ENCODE measurements at regions not wholly inside any gene's neighbourhood (a gene's known extent, or its start where the extent isn't known, plus 50 kb on each side); places are given as distances from the start of the nearest gene placed in this dataset.
"Not testable (repeated sequence)": the region's sequence is repeated elsewhere in the genome, so short reads cannot be mapped to it uniquely, and the experiment has no call there.

- Histone ChIP-seq H3K36me3 (ENCODE audit: control insufficient read depth in 1 of 2, insufficient read depth in 2 of 2, low read length in 2 of 2) (no peaks in the 10 kb centered on the region), H3K9ac (ENCODE audit: low read depth in 1 of 2, low read length in 2 of 2) (no peak overlapping the region), H3K27ac (ENCODE audit: low read depth, low read length) (no peak overlapping the region), H3K4me3 (ENCODE audit: low read depth in 1 of 2, low read length in 2 of 2) (no peak overlapping the region), H3K4me1 (ENCODE audit: control insufficient read depth in 1 of 2, insufficient read depth in 2 of 2, low read length in 2 of 2) (no peaks in the 10 kb centered on the region), H3K9me3 (ENCODE audit: control insufficient read depth in 1 of 2, low read length in 2 of 2) (no peaks in the 10 kb centered on the region), H3K27me3 (ENCODE audit: control insufficient read depth in 1 of 2, insufficient read depth in 2 of 2, low read length in 2 of 2) (no peaks in the 10 kb centered on the region)
These were observed 430.2 kb downstream of the ARL4A start for GRCh38 chr7:13117592-13117991.

GRCh38 chr7:13124629-13125028, 437.2 kb downstream of the ARL4A start:
- not testable (repeated sequence) for H3K9me3 ChIP-seq (ENCODE audit: control insufficient read depth in 1 of 2, low read length in 2 of 2); H3K36me3 ChIP-seq (ENCODE audit: control insufficient read depth in 1 of 2, insufficient read depth in 2 of 2, low read length in 2 of 2); H3K27me3 ChIP-seq (ENCODE audit: control insufficient read depth in 1 of 2, insufficient read depth in 2 of 2, low read length in 2 of 2); H3K4me3 ChIP-seq (ENCODE audit: low read depth in 1 of 2, low read length in 2 of 2); H3K9ac ChIP-seq (ENCODE audit: low read depth in 1 of 2, low read length in 2 of 2); H3K27ac ChIP-seq (ENCODE audit: low read depth, low read length); H3K4me1 ChIP-seq (ENCODE audit: control insufficient read depth in 1 of 2, insufficient read depth in 2 of 2, low read length in 2 of 2)

GRCh38 chr7:13126347-13126746, 438.9 kb downstream of the ARL4A start:
- Histone ChIP-seq H3K27ac (ENCODE audit: low read depth, low read length) (no peak overlapping the region), H3K9ac (ENCODE audit: low read depth in 1 of 2, low read length in 2 of 2) (no peak overlapping the region), H3K4me3 (ENCODE audit: low read depth in 1 of 2, low read length in 2 of 2) (no peak overlapping the region), H3K4me1 (ENCODE audit: control insufficient read depth in 1 of 2, insufficient read depth in 2 of 2, low read length in 2 of 2) (no peaks in the 10 kb centered on the region), H3K36me3 (ENCODE audit: control insufficient read depth in 1 of 2, insufficient read depth in 2 of 2, low read length in 2 of 2) (no peaks in the 10 kb centered on the region), H3K27me3 (ENCODE audit: control insufficient read depth in 1 of 2, insufficient read depth in 2 of 2, low read length in 2 of 2) (no peaks in the 10 kb centered on the region), H3K9me3 (ENCODE audit: control insufficient read depth in 1 of 2, low read length in 2 of 2) (no peaks in the 10 kb centered on the region)

- Histone ChIP-seq H3K36me3 (ENCODE audit: control insufficient read depth in 1 of 2, insufficient read depth in 2 of 2, low read length in 2 of 2) (no peaks in the 10 kb centered on the region), H3K4me3 (ENCODE audit: low read depth in 1 of 2, low read length in 2 of 2) (no peak overlapping the region), H3K27ac (ENCODE audit: low read depth, low read length) (no peak overlapping the region), H3K9ac (ENCODE audit: low read depth in 1 of 2, low read length in 2 of 2) (no peak overlapping the region), H3K27me3 (ENCODE audit: control insufficient read depth in 1 of 2, insufficient read depth in 2 of 2, low read length in 2 of 2) (no peaks in the 10 kb centered on the region), H3K9me3 (ENCODE audit: control insufficient read depth in 1 of 2, low read length in 2 of 2) (no peaks in the 10 kb centered on the region), H3K4me1 (ENCODE audit: control insufficient read depth in 1 of 2, insufficient read depth in 2 of 2, low read length in 2 of 2) (no peaks in the 10 kb centered on the region)
These were observed 442.9 kb downstream of the ARL4A start for GRCh38 chr7:13130321-13130720.

GRCh38 chr7:13130906-13131305, 443.5 kb downstream of the ARL4A start:
- not testable (repeated sequence) for H3K4me3 ChIP-seq (ENCODE audit: low read depth in 1 of 2, low read length in 2 of 2); H3K36me3 ChIP-seq (ENCODE audit: control insufficient read depth in 1 of 2, insufficient read depth in 2 of 2, low read length in 2 of 2); H3K4me1 ChIP-seq (ENCODE audit: control insufficient read depth in 1 of 2, insufficient read depth in 2 of 2, low read length in 2 of 2); H3K27ac ChIP-seq (ENCODE audit: low read depth, low read length); H3K9ac ChIP-seq (ENCODE audit: low read depth in 1 of 2, low read length in 2 of 2); H3K27me3 ChIP-seq (ENCODE audit: control insufficient read depth in 1 of 2, insufficient read depth in 2 of 2, low read length in 2 of 2); H3K9me3 ChIP-seq (ENCODE audit: control insufficient read depth in 1 of 2, low read length in 2 of 2)

GRCh38 chr7:13132314-13132713, 444.9 kb downstream of the ARL4A start:
- Histone ChIP-seq H3K4me3 (ENCODE audit: low read depth in 1 of 2, low read length in 2 of 2) (no peak overlapping the region), H3K4me1 (ENCODE audit: control insufficient read depth in 1 of 2, insufficient read depth in 2 of 2, low read length in 2 of 2) (no peaks in the 10 kb centered on the region), H3K27ac (ENCODE audit: low read depth, low read length) (no peak overlapping the region), H3K9me3 (ENCODE audit: control insufficient read depth in 1 of 2, low read length in 2 of 2) (no peaks in the 10 kb centered on the region), H3K27me3 (ENCODE audit: control insufficient read depth in 1 of 2, insufficient read depth in 2 of 2, low read length in 2 of 2) (no peaks in the 10 kb centered on the region), H3K9ac (ENCODE audit: low read depth in 1 of 2, low read length in 2 of 2) (no peak overlapping the region), H3K36me3 (ENCODE audit: control insufficient read depth in 1 of 2, insufficient read depth in 2 of 2, low read length in 2 of 2) (no peaks in the 10 kb centered on the region)

GRCh38 chr7:13136345-13136744, 448.9 kb downstream of the ARL4A start:
- H3K4me1 ChIP-seq (ENCODE audit: control insufficient read depth in 1 of 2, insufficient read depth in 2 of 2, low read length in 2 of 2); H3K27me3 ChIP-seq (ENCODE audit: control insufficient read depth in 1 of 2, insufficient read depth in 2 of 2, low read length in 2 of 2); H3K36me3 ChIP-seq (ENCODE audit: control insufficient read depth in 1 of 2, insufficient read depth in 2 of 2, low read length in 2 of 2); H3K27ac ChIP-seq (ENCODE audit: low read depth, low read length); H3K9me3 ChIP-seq (ENCODE audit: control insufficient read depth in 1 of 2, low read length in 2 of 2); H3K9ac ChIP-seq (ENCODE audit: low read depth in 1 of 2, low read length in 2 of 2); H3K4me3 ChIP-seq (ENCODE audit: low read depth in 1 of 2, low read length in 2 of 2): not testable (repeated sequence)

- Histone ChIP-seq H3K27me3 (ENCODE audit: control insufficient read depth in 1 of 2, insufficient read depth in 2 of 2, low read length in 2 of 2) (no peaks in the 10 kb centered on the region), H3K9me3 (ENCODE audit: control insufficient read depth in 1 of 2, low read length in 2 of 2) (no peaks in the 10 kb centered on the region), H3K36me3 (ENCODE audit: control insufficient read depth in 1 of 2, insufficient read depth in 2 of 2, low read length in 2 of 2) (no peaks in the 10 kb centered on the region), H3K4me3 (ENCODE audit: low read depth in 1 of 2, low read length in 2 of 2) (no peak overlapping the region), H3K4me1 (ENCODE audit: control insufficient read depth in 1 of 2, insufficient read depth in 2 of 2, low read length in 2 of 2) (no peaks in the 10 kb centered on the region), H3K27ac (ENCODE audit: low read depth, low read length) (no peak overlapping the region), H3K9ac (ENCODE audit: low read depth in 1 of 2, low read length in 2 of 2) (no peak overlapping the region)
These were observed 452.0 kb downstream of the ARL4A start for GRCh38 chr7:13139436-13139835.

- Histone ChIP-seq H3K4me3 (ENCODE audit: low read depth in 1 of 2, low read length in 2 of 2) (no peak overlapping the region), H3K9ac (ENCODE audit: low read depth in 1 of 2, low read length in 2 of 2) (no peak overlapping the region), H3K36me3 (ENCODE audit: control insufficient read depth in 1 of 2, insufficient read depth in 2 of 2, low read length in 2 of 2) (no peaks in the 10 kb centered on the region), H3K4me1 (ENCODE audit: control insufficient read depth in 1 of 2, insufficient read depth in 2 of 2, low read length in 2 of 2) (no peaks in the 10 kb centered on the region), H3K27me3 (ENCODE audit: control insufficient read depth in 1 of 2, insufficient read depth in 2 of 2, low read length in 2 of 2) (no peaks in the 10 kb centered on the region), H3K9me3 (ENCODE audit: control insufficient read depth in 1 of 2, low read length in 2 of 2) (no peaks in the 10 kb centered on the region), H3K27ac (ENCODE audit: low read depth, low read length) (no peak overlapping the region)
These were observed 457.2 kb downstream of the ARL4A start for GRCh38 chr7:13144673-13145072.

GRCh38 chr7:13148548-13148947, 461.1 kb downstream of the ARL4A start:
- no peaks in the 10 kb centered on the region for H3K27me3 ChIP-seq (ENCODE audit: control insufficient read depth in 1 of 2, insufficient read depth in 2 of 2, low read length in 2 of 2)
- H3K4me3 ChIP-seq (ENCODE audit: low read depth in 1 of 2, low read length in 2 of 2) = no peak overlapping the region
- no peak overlapping the region for H3K27ac ChIP-seq (ENCODE audit: low read depth, low read length)
- no peaks in the 10 kb centered on the region for H3K36me3 ChIP-seq (ENCODE audit: control insufficient read depth in 1 of 2, insufficient read depth in 2 of 2, low read length in 2 of 2)
- no peaks in the 10 kb centered on the region for H3K4me1 ChIP-seq (ENCODE audit: control insufficient read depth in 1 of 2, insufficient read depth in 2 of 2, low read length in 2 of 2)
- H3K9me3 ChIP-seq (ENCODE audit: control insufficient read depth in 1 of 2, low read length in 2 of 2) = no peaks in the 10 kb centered on the region
- H3K9ac ChIP-seq (ENCODE audit: low read depth in 1 of 2, low read length in 2 of 2) = no peak overlapping the region

- Histone ChIP-seq H3K9ac (ENCODE audit: low read depth in 1 of 2, low read length in 2 of 2) (no peak overlapping the region), H3K36me3 (ENCODE audit: control insufficient read depth in 1 of 2, insufficient read depth in 2 of 2, low read length in 2 of 2) (no peaks in the 10 kb centered on the region), H3K4me1 (ENCODE audit: control insufficient read depth in 1 of 2, insufficient read depth in 2 of 2, low read length in 2 of 2) (no peaks in the 10 kb centered on the region), H3K9me3 (ENCODE audit: control insufficient read depth in 1 of 2, low read length in 2 of 2) (no peaks in the 10 kb centered on the region), H3K4me3 (ENCODE audit: low read depth in 1 of 2, low read length in 2 of 2) (no peak overlapping the region), H3K27me3 (ENCODE audit: control insufficient read depth in 1 of 2, insufficient read depth in 2 of 2, low read length in 2 of 2) (no peaks in the 10 kb centered on the region), H3K27ac (ENCODE audit: low read depth, low read length) (no peak overlapping the region)
These were observed 464.5 kb downstream of the ARL4A start for GRCh38 chr7:13151978-13152377.

All from duodenal mucosa (tissue), 2 donors.